Activated CD4-positive, alpha-beta T cell treated with anti-CD3 and anti-CD28 coated beads, Interleukin-2, amount 10 ng/mL, durations not matched to agents 7 days and 5 days (primary cell): ENCODE measurements at regions not wholly inside any gene's neighbourhood (a gene's known extent, or its start where the extent isn't known, plus 50 kb on each side); places are given as distances from the start of the nearest gene placed in this dataset.

Source experiments
- CTCF ChIA-PET: fragments of 350-600 bp; sonication (Branson Sonifier 250); formaldehyde crosslinking; loops from one replicate; lab custom pipeline; 2021; ENCODE audit warnings: antibody characterized with exemption; lab: Charles Lee
- POLR2A ChIA-PET: fragments of 350-600 bp; sonication (Branson Sonifier 250); formaldehyde crosslinking; loops from one replicate; lab custom pipeline; 2021; ENCODE audit warnings: antibody characterized with exemption; lab: Charles Lee
- DNase-seq: peaks from one replicate; pipeline ENCODE4 v3.0.0-alpha.2; 2020
- H3K27ac Mint-ChIP-seq: one replicate; pipeline ENCODE4 v1.8.0; 2021; ENCODE audit warnings: mild to moderate bottlenecking, moderate library complexity, mixed read lengths
- H3K27me3 Mint-ChIP-seq: one replicate; pipeline ENCODE4 v1.8.0; 2021; ENCODE audit warnings: mixed read lengths
- H3K36me3 Mint-ChIP-seq: one replicate; pipeline ENCODE4 v1.8.0; 2021; ENCODE audit warnings: low read depth, mixed read lengths
- H3K4me1 Mint-ChIP-seq: one replicate; pipeline ENCODE4 v1.8.0; 2021; ENCODE audit warnings: mixed read lengths
- H3K4me3 Mint-ChIP-seq: one replicate; pipeline ENCODE4 v1.8.0; 2021; ENCODE audit warnings: mild to moderate bottlenecking, moderate library complexity, mixed read lengths
- H3K9me3 Mint-ChIP-seq: one replicate; pipeline ENCODE4 v1.8.0; 2021; ENCODE audit warnings: mixed read lengths

GRCh38 chr4:177117256-177117655, 192.4 kb upstream of the NEIL3 start:
- ChIA-PET POLR2A (no interaction called here), CTCF (no interaction called here)
- no peak for DNase-seq
- Mint-ChIP-seq H3K4me1 (no peaks in the 10 kb centered on the region), H3K9me3 (no peaks in the 10 kb centered on the region), H3K27ac (no peak overlapping the region), H3K4me3 (no peak overlapping the region), H3K36me3 (no peaks in the 10 kb centered on the region), H3K27me3 (peaks cover 2% of the 10 kb centered on the region)

GRCh38 chr4:177118596-177118995, 191.1 kb upstream of the NEIL3 start:
- POLR2A ChIA-PET: no interaction called here
- no peaks in the 10 kb centered on the region for H3K36me3 Mint-ChIP-seq
- H3K4me1 Mint-ChIP-seq: no peaks in the 10 kb centered on the region
- H3K27ac Mint-ChIP-seq: no peak overlapping the region
- no peak overlapping the region for H3K4me3 Mint-ChIP-seq
- CTCF ChIA-PET: no interaction called here
- DNase-seq: no peak
- peaks cover 2% of the 10 kb centered on the region for H3K27me3 Mint-ChIP-seq
- no peaks in the 10 kb centered on the region for H3K9me3 Mint-ChIP-seq

- no peaks in the 10 kb centered on the region for H3K9me3 Mint-ChIP-seq
- peaks cover 2% of the 10 kb centered on the region for H3K27me3 Mint-ChIP-seq
- no peak for DNase-seq
- no peak overlapping the region for H3K27ac Mint-ChIP-seq
- H3K4me3 Mint-ChIP-seq: no peak overlapping the region
- POLR2A ChIA-PET: no interaction called here
- no peaks in the 10 kb centered on the region for H3K4me1 Mint-ChIP-seq
- CTCF ChIA-PET: no interaction called here
- H3K36me3 Mint-ChIP-seq: no peaks in the 10 kb centered on the region
Observed at GRCh38 chr4:177119021-177119471, 190.6 kb upstream of the NEIL3 start.

- ChIA-PET CTCF (no interaction called here), POLR2A (no interaction called here)
- Mint-ChIP-seq H3K4me1 (no peaks in the 10 kb centered on the region), H3K4me3 (no peak overlapping the region), H3K27ac (no peak overlapping the region), H3K36me3 (no peaks in the 10 kb centered on the region), H3K27me3 (peaks cover 2% of the 10 kb centered on the region), H3K9me3 (no peaks in the 10 kb centered on the region)
- DNase-seq: no peak
Observed at GRCh38 chr4:177119691-177120090, 190.0 kb upstream of the NEIL3 start.

GRCh38 chr4:177123811-177124210, 185.9 kb upstream of the NEIL3 start:
- H3K9me3 Mint-ChIP-seq: no peaks in the 10 kb centered on the region
- POLR2A ChIA-PET: no interaction called here
- CTCF ChIA-PET: no interaction called here

GRCh38 chr4:177124349-177125064, 185.2 kb upstream of the NEIL3 start:
- ChIA-PET CTCF (no interaction called here), POLR2A (no interaction called here)
- no peaks in the 10 kb centered on the region for H3K4me1 Mint-ChIP-seq
- H3K4me3 Mint-ChIP-seq: no peak overlapping the region
- no peak overlapping the region for H3K27ac Mint-ChIP-seq
- no peak for DNase-seq
- H3K9me3 Mint-ChIP-seq: no peaks in the 10 kb centered on the region
- H3K36me3 Mint-ChIP-seq: no peaks in the 10 kb centered on the region
- H3K27me3 Mint-ChIP-seq: no peaks in the 10 kb centered on the region

More at GRCh38 chr4:177123811-177124210, 185.9 kb upstream of the NEIL3 start:
- H3K4me3 Mint-ChIP-seq: no peak overlapping the region
- H3K27me3 Mint-ChIP-seq: no peaks in the 10 kb centered on the region
- no peaks in the 10 kb centered on the region for H3K4me1 Mint-ChIP-seq
- no peak overlapping the region for H3K27ac Mint-ChIP-seq
- H3K36me3 Mint-ChIP-seq: no peaks in the 10 kb centered on the region
- no peak for DNase-seq

GRCh38 chr4:177125656-177126055, 184.0 kb upstream of the NEIL3 start:
- no peak for DNase-seq
- Mint-ChIP-seq H3K4me3 (no peak overlapping the region), H3K27ac (no peak overlapping the region), H3K4me1 (no peaks in the 10 kb centered on the region), H3K27me3 (no peaks in the 10 kb centered on the region), H3K9me3 (no peaks in the 10 kb centered on the region), H3K36me3 (no peaks in the 10 kb centered on the region)
- POLR2A ChIA-PET: no interaction called here
- CTCF ChIA-PET: no interaction called here

GRCh38 chr4:177127658-177128057, 182.0 kb upstream of the NEIL3 start:
- Mint-ChIP-seq H3K27me3 (no peaks in the 10 kb centered on the region), H3K36me3 (no peaks in the 10 kb centered on the region), H3K27ac (no peak overlapping the region), H3K4me3 (no peak overlapping the region), H3K9me3 (no peaks in the 10 kb centered on the region), H3K4me1 (no peaks in the 10 kb centered on the region)
- DNase-seq: no peak
- CTCF ChIA-PET: no interaction called here
- POLR2A ChIA-PET: no interaction called here

- H3K4me3 Mint-ChIP-seq: no peak overlapping the region
- DNase-seq: no peak
- no peaks in the 10 kb centered on the region for H3K27me3 Mint-ChIP-seq
- no peaks in the 10 kb centered on the region for H3K4me1 Mint-ChIP-seq
- no peaks in the 10 kb centered on the region for H3K36me3 Mint-ChIP-seq
- no peaks in the 10 kb centered on the region for H3K9me3 Mint-ChIP-seq
- H3K27ac Mint-ChIP-seq: no peak overlapping the region
- POLR2A ChIA-PET: no interaction called here
- CTCF ChIA-PET: no interaction called here
Observed at GRCh38 chr4:177128306-177128705, 181.4 kb upstream of the NEIL3 start.

- H3K9me3 Mint-ChIP-seq: no peaks in the 10 kb centered on the region
- no peaks in the 10 kb centered on the region for H3K4me1 Mint-ChIP-seq
- no peaks in the 10 kb centered on the region for H3K36me3 Mint-ChIP-seq
- H3K4me3 Mint-ChIP-seq: no peak overlapping the region
- DNase-seq: no peak
- CTCF ChIA-PET: no interaction called here
- H3K27me3 Mint-ChIP-seq: no peaks in the 10 kb centered on the region
- POLR2A ChIA-PET: no interaction called here
- H3K27ac Mint-ChIP-seq: no peak overlapping the region
Observed at GRCh38 chr4:177131736-177132135, 177.9 kb upstream of the NEIL3 start.

- DNase-seq: no peak
- Mint-ChIP-seq H3K4me1 (no peaks in the 10 kb centered on the region), H3K9me3 (no peaks in the 10 kb centered on the region), H3K27me3 (no peaks in the 10 kb centered on the region), H3K4me3 (no peak overlapping the region), H3K36me3 (no peaks in the 10 kb centered on the region), H3K27ac (no peak overlapping the region)
- POLR2A ChIA-PET: no interaction called here
- CTCF ChIA-PET: no interaction called here
Observed at GRCh38 chr4:177147668-177148067, 162.0 kb upstream of the NEIL3 start.

- H3K27me3 Mint-ChIP-seq: no peaks in the 10 kb centered on the region
Observed at GRCh38 chr4:177155454-177155853, 154.2 kb upstream of the NEIL3 start.

GRCh38 chr4:177159600-177159999, 150.1 kb upstream of the NEIL3 start:
- H3K27me3 Mint-ChIP-seq: no peaks in the 10 kb centered on the region
- no peaks in the 10 kb centered on the region for H3K9me3 Mint-ChIP-seq
- H3K4me1 Mint-ChIP-seq: no peaks in the 10 kb centered on the region
- POLR2A ChIA-PET: no interaction called here
- CTCF ChIA-PET: no interaction called here
- no peak for DNase-seq
- H3K36me3 Mint-ChIP-seq: no peaks in the 10 kb centered on the region
- H3K27ac Mint-ChIP-seq: no peak overlapping the region
- no peak overlapping the region for H3K4me3 Mint-ChIP-seq

More at GRCh38 chr4:177155454-177155853, 154.2 kb upstream of the NEIL3 start:
- Mint-ChIP-seq H3K27ac (no peak overlapping the region), H3K36me3 (no peaks in the 10 kb centered on the region), H3K4me3 (no peak overlapping the region), H3K9me3 (no peaks in the 10 kb centered on the region), H3K4me1 (no peaks in the 10 kb centered on the region)
- ChIA-PET CTCF (no interaction called here), POLR2A (no interaction called here)
- DNase-seq: no peak

GRCh38 chr4:177161781-177162180, 147.9 kb upstream of the NEIL3 start:
- CTCF ChIA-PET: no interaction called here
- no peak overlapping the region for H3K27ac Mint-ChIP-seq
- H3K9me3 Mint-ChIP-seq: no peaks in the 10 kb centered on the region
- no peak for DNase-seq
- POLR2A ChIA-PET: no interaction called here
- no peaks in the 10 kb centered on the region for H3K27me3 Mint-ChIP-seq
- no peaks in the 10 kb centered on the region for H3K36me3 Mint-ChIP-seq
- H3K4me1 Mint-ChIP-seq: no peaks in the 10 kb centered on the region
- no peak overlapping the region for H3K4me3 Mint-ChIP-seq
